Mucosa of descending colon (tissue), 3 donors: ENCODE measurements at regions not wholly inside any gene's neighbourhood (a gene's known extent, or its start where the extent isn't known, plus 50 kb on each side); places are given as distances from the start of the nearest gene placed in this dataset.

Experiments
- ATAC-seq: fragments of 200-7000 bp; cut with Tn5 transposase; one replicate; pipeline ENCODE4 v1.9.1; 2020; ENCODE audit warnings: mild to moderate bottlenecking, moderate library complexity
- DNase-seq, 3 donors: peaks; one replicate each; pipeline ENCODE4 v3.0.0-alpha.2; 2020
- H3K36me3 ChIP-seq: fragments of 200-600 bp; one replicate; pipeline ENCODE4 v1.8.0; 2021; ENCODE audit warnings: low read depth, mild to moderate bottlenecking
- H3K4me1 ChIP-seq: fragments of 200-600 bp; one replicate; pipeline ENCODE4 v1.8.0; 2021; ENCODE audit warnings: low read depth, mild to moderate bottlenecking
- H3K4me3 ChIP-seq: fragments of 200-600 bp; one replicate; pipeline ENCODE4 v1.8.0; 2021; ENCODE audit warnings: mild to moderate bottlenecking
- H3K9me3 ChIP-seq: fragments of 200-600 bp; one replicate; pipeline ENCODE4 v1.8.0; 2021; ENCODE audit warnings: mild to moderate bottlenecking
- intact Hi-C, 2 donors: fragments of 100-400 bp; cut with DNase I in 1 of 2; cut with micrococcal nuclease in 1 of 2; formaldehyde crosslinking; loops; one replicate each; pipeline versions ENCODE4 v1.11.0 to v1.11.1; 2022; cut with DNase I, micrococcal nuclease
- TF ChIP-seq, protein P1 (sequence below): fragments of 200-600 bp; IDR thresholded peaks from one replicate; pipeline ENCODE4 v1.8.0; 2022; ENCODE audit warnings: antibody characterized with exemption, mild to moderate bottlenecking
- donor health status: DM: no; HTN: no; CAD: no; lungs with moderate emphysema.
- donor health status: DM: no; HTN: no; CAD: no.
- donor health status: DM: no; HTN: yes; CAD: no.

DNA sequence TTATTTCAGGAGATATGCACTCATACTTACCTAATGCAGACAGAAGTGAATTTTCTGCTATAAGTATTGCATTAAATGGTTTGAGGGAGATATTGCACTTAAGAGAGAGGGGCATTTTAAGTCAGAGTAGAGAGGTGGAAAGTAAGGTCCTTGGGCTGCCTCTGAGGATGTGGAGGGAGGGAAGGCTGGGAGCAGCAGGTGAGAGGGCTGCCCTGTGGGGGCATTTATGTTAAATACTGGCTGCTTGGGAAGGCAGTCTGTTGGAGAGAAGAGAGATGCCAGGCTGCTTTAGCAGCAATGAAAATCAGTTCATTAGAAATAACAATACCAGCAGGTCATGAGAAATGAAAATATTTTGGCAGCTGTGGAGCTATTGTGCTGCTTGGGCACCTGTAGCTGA lies 576.2 kb upstream of the HS6ST1 start:
- H3K36me3 ChIP-seq = no peaks in the 10 kb centered on the region
- H3K4me1 ChIP-seq = no peaks in the 10 kb centered on the region
- TF ChIP-seq, protein P1, sequence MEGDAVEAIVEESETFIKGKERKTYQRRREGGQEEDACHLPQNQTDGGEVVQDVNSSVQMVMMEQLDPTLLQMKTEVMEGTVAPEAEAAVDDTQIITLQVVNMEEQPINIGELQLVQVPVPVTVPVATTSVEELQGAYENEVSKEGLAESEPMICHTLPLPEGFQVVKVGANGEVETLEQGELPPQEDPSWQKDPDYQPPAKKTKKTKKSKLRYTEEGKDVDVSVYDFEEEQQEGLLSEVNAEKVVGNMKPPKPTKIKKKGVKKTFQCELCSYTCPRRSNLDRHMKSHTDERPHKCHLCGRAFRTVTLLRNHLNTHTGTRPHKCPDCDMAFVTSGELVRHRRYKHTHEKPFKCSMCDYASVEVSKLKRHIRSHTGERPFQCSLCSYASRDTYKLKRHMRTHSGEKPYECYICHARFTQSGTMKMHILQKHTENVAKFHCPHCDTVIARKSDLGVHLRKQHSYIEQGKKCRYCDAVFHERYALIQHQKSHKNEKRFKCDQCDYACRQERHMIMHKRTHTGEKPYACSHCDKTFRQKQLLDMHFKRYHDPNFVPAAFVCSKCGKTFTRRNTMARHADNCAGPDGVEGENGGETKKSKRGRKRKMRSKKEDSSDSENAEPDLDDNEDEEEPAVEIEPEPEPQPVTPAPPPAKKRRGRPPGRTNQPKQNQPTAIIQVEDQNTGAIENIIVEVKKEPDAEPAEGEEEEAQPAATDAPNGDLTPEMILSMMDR = no peak
- no peak overlapping the region for H3K4me3 ChIP-seq
- ATAC-seq (no peak), DNase-seq (no peak)
- no peaks in the 10 kb centered on the region for H3K9me3 ChIP-seq
- intact Hi-C loops = no loop called here

DNA sequence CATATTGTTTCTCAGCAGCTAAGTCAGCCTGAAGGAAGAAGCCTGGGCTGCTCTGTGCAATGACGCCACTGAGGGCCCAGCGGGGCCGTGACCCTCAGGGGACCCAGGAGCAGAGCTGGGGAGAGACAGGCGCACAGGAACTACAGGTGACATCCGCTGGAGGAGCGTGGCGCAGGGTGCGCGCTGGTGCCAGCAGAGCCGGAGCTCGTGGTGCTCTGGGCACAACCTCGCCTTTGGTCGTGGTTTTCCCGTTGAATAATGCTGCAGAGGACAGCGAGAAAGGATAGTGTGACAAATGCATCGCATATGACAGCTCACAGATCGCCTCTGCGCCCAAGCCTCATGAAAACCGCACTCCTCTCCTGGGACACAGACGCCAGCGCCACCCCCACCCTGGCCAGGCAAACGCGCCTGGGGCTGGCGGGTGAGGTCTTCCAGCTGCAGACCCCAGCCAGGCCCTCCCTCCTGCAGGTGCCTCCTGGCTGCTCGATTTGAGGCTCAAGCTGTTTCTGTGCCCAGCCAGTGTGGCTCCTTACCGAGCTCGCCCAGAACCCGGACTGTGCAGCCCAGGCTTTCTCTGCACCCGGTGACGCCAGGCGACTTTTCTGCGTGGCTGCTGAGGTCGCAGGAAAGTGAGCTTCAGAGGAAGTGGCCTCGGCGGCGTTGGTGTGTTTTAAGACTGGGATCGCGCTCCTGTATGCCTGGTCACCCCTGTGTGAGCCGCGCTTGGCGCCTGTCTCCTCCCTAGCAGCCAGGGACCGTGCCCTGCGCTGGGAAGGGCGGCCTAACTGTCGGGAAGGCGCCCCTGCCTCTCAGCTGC lies 583.1 kb upstream of the HS6ST1 start:
- intact Hi-C loops = no loop called here
- TF ChIP-seq, protein P1 = no peak
- H3K36me3 ChIP-seq = no peaks in the 10 kb centered on the region
- H3K9me3 ChIP-seq = no peaks in the 10 kb centered on the region
- H3K4me1 ChIP-seq = no peaks in the 10 kb centered on the region
- no peak overlapping the region for H3K4me3 ChIP-seq
- no peak for DNase-seq
- no peak for ATAC-seq

DNA sequence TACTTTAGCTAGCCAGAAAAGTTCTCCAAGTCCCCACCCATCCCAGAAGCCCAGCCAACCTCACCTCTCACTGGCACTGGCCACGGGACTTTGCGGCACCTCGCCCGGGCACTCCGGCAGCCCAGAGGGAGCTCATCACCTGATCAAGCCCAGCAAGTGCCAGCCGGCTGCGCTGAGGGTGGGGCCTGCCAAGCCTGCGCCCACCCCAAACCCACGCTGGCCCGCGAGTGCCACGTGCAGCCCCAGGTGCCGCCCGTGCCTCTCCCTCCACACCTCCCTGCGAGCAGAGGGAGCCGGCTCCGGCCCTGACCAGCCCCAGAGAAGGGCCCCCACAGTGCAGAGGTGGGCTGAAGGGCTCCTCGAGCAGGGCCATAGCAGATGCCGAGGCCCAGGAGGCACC lies 585.0 kb upstream of the HS6ST1 start:
- Histone ChIP-seq H3K9me3 (no peaks in the 10 kb centered on the region), H3K4me3 (no peak overlapping the region), H3K36me3 (no peaks in the 10 kb centered on the region), H3K4me1 (no peaks in the 10 kb centered on the region)
- TF ChIP-seq, protein P1 = no peak
- DNase-seq = no peak
- intact Hi-C loops = no loop called here
- no peak for ATAC-seq

DNA sequence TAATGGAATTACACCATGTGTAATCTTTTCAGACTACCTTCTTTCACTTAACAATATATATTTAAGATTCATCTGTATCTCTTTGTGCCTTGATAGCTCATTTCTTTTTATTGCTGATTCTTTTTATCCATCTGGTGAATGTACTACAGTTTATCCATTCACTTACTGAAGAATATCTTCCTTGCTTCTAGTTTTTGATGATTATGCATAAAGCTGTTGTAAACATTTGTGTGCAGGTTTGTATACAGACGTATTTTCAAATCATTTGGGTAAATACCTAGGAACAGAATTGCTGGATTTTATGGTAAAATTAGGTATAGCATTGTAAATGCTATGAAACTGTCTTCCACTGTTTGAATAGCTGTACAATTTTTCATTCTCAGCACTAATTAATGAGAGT lies 592.6 kb upstream of the HS6ST1 start:
- TF ChIP-seq, protein P1 = no peak
- Histone ChIP-seq H3K4me3 (no peak overlapping the region), H3K9me3 (no peaks in the 10 kb centered on the region), H3K4me1 (no peaks in the 10 kb centered on the region), H3K36me3 (no peaks in the 10 kb centered on the region)
- no peak for DNase-seq
- intact Hi-C loops = no loop called here
- ATAC-seq = no peak

DNA sequence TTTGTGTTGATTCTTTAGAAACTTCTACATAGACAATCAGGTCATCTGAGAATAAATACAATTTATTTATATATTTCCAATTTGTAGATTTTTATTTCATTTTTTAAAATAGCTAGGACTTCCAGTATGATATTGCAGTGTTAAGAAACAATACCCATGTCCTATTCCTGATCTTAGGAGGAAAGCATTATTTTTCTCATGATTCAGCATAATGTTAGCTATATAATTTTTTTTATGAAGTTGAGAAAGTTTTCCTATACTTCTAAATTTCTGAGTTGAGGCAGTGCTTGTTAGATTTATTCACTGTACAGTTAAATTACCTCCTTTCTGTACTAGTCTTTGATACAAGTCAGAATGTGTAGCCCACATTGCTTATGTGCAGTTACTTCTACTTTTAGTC lies 595.7 kb upstream of the HS6ST1 start:
- Histone ChIP-seq H3K36me3 (no peaks in the 10 kb centered on the region), H3K4me3 (no peak overlapping the region), H3K4me1 (no peaks in the 10 kb centered on the region), H3K9me3 (peaks cover 12% of the 10 kb centered on the region)
- intact Hi-C loops = no loop called here
- ATAC-seq = no peak
- DNase-seq = no peak
- TF ChIP-seq, protein P1 = no peak
